ENCODE measurements at regions not wholly inside any gene's neighbourhood (a gene's known extent, or its start where the extent isn't known, plus 50 kb on each side); places are given as distances from the start of the nearest gene placed in this dataset.

DNA sequence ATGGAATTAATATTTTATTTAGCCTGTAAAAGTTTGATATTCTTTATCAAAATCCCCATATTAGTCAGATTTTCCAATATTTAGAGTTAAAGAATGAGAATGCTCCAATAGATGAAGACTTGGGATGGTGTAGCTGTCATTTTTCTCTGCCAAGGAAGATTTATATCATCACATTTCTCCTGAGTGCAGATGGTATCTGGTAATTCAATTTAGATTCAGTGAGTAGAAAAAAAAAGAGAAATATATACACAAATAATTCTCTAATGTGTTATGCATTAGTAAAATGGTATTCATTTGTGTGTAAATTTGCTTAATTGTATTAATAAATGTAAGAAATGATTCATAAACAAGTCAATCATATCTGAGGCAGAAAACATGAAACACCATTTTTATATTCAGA, 1508.7 kb upstream of the PCDH20 start:
- DNase-seq (ENCODE audit: low read depth in 4 of 4, low spot score in 3 of 4): no peak

GRCh38 chr13:62920159-62920558, 1504.5 kb upstream of the PCDH20 start:
- no peak for DNase-seq (ENCODE audit: low read depth in 4 of 4, low spot score in 3 of 4)

GRCh38 chr13:62919491-62919890, 1503.8 kb upstream of the PCDH20 start:
- DNase-seq (ENCODE audit: low read depth in 4 of 4, low spot score in 3 of 4): no peak

- no peak for DNase-seq (ENCODE audit: low read depth in 4 of 4, low spot score in 3 of 4)
These were observed 1495.0 kb upstream of the PCDH20 start for GRCh38 chr13:62910541-62911060.

- DNase-seq (ENCODE audit: low read depth in 4 of 4, low spot score in 3 of 4): no peak
These were observed 1492.7 kb upstream of the PCDH20 start for GRCh38 chr13:62908321-62908720.

DNA sequence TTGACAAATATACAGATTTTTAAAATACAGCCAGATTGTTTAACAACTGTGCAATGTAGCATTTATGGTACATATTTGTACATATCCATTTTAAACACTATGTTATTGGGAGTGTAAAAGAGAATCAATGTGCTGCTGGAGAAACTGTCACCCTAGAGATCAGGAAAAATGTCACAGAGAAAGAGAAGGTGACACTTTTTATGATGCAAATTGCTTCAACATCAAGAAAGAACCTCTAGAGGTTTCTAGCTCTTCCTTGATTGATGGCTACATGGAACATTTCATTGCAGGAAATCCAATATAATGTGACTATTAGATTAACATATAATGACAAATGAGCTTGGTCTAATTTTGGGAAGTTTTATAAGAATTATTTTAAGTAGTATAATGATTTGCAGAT, 1491.2 kb upstream of the PCDH20 start:
- DNase-seq (ENCODE audit: low read depth in 4 of 4, low spot score in 3 of 4): no peak

DNA sequence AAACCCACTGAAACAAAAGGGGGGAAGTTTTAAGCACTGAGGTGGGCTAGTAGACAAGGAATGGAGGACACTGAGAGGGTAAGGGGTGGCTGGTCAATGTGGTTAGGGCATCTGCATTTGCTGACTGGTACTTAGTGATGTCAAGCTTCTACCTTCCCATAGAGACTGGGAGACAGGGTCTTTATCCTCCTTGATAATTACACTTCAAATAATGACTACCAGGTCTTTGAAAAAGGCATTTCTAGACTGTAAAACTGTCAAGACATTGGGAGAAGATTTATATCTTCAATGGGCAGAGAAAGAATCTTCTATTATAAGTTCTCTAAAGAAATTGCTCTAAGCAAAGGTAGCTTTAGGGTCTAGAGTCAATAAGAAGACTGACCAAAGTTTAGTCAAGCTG, 1490.8 kb upstream of the PCDH20 start:
- DNase-seq (ENCODE audit: low read depth in 4 of 4, low spot score in 3 of 4): no peak

- DNase-seq (ENCODE audit: low read depth in 4 of 4, low spot score in 3 of 4): no peak
These were observed 1471.4 kb upstream of the PCDH20 start for GRCh38 chr13:62887046-62887445.

DNA sequence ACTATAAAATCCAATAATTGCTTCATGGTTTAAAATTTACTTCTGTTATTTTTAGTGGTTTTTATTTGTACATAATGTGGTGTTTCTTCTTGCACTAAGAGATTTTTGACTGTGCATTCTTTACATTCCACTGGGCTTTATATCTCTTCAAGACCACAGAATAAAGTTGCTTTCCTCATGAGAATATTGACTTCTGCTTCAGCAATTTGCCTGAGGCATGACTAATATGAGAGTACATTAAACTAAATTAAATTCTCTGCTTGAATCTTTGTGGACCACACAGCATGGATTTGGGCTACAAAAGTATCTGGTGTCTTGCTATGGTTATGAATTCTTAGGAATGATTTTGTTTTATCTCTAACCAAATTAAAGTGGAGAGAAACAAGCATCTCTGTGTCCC, 1463.4 kb upstream of the PCDH20 start:
- no peak for DNase-seq (ENCODE audit: low read depth in 4 of 4, low spot score in 3 of 4)

DNA sequence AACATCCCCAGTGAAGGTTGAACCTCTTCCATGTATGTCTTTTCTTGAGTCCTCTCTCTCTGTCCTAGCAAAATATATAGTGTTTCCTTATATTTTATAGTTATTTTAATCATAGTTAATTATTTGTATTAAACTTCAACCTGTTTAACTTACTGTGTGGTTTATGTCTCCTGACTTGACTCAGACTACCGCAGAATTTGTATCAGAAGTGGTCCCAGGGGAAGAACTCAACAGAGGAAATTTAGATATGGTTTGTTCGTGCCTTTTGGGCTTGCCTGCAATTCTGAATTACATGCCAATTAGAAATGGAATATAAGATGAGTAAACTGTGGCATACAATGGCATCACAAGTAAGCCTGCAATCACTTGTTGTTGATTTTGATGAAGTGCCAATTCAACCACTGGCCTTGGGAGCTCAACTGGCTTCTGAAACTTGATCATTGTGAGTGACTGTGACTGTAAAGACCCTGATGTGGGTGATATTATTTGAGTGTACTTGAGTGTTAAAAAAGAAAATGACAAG, 1459.5 kb upstream of the PCDH20 start:
- DNase-seq (ENCODE audit: low read depth in 4 of 4, low spot score in 3 of 4): no peak

DNA sequence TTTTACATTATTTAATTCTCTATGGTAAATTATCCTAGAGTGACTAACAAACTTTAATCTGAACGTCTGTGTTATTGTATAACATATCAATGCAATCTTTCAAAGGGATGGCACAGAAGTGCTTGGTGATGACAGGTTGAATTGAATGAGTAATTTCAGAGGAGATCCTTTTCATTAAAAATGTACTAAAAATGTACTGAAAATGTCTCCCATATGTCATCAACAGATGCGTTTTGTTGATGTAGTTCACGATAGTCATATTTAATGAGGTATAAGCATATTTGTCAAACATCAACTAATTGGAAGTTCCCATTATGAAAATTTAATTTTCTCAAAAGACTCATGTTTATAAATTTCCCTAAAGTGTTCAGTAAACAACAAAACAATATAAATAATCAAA, 1434.7 kb upstream of the PCDH20 start:
- DNase-seq (ENCODE audit: low read depth in 4 of 4, low spot score in 3 of 4): no peak

- no peak for DNase-seq (ENCODE audit: low read depth in 4 of 4, low spot score in 3 of 4)
These were observed 1431.9 kb upstream of the PCDH20 start for GRCh38 chr13:62847520-62847919.

DNA sequence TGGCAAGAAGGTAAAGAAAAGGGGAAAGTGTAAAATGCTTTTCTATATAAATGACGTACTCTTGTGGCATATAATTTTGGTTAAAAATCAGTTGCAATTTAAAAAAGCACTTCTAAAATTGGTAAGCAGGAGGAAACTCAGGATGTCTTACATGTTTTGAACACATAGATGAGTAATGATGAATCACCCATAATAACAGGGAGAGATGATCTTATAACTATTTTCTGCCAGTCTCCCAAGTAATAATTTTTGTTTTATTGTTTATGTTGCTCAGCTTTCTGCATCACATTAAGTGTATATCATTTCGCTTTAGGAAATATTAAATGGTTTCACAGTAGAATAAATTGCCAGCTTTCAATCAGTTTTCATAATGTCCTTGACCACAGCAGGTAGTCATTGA, 1430.7 kb upstream of the PCDH20 start:
- DNase-seq (ENCODE audit: low read depth in 4 of 4, low spot score in 3 of 4): no peak

- DNase-seq (ENCODE audit: low read depth in 4 of 4, low spot score in 3 of 4): no peak
These were observed 1423.7 kb upstream of the PCDH20 start for GRCh38 chr13:62839338-62839737.

DNA sequence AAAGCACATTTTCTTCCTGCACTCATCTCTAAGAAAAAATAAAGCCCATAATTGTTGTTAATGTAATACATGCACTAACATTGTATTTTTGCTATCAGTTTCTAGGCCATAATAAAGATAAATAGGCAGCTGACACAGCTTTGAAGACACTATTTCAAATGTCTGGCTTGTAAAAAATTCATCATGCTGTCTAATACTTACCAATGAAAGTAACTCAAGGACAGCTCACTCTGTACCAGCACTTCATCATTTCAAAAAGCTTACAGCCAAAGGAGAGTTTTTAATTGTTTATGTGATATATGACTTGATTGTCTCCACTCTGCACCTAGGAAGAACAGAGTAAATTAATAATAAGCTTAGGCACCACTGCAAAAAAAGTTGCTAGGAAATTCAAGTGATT, 1423.3 kb upstream of the PCDH20 start:
- DNase-seq (ENCODE audit: low read depth in 4 of 4, low spot score in 3 of 4): no peak

GRCh38 chr13:62837895-62838294, 1422.2 kb upstream of the PCDH20 start:
- no peak for DNase-seq (ENCODE audit: low read depth in 4 of 4, low spot score in 3 of 4)

- no peak for DNase-seq (ENCODE audit: low read depth in 4 of 4, low spot score in 3 of 4)
These were observed 1413.8 kb upstream of the PCDH20 start for GRCh38 chr13:62829486-62829885.

DNA sequence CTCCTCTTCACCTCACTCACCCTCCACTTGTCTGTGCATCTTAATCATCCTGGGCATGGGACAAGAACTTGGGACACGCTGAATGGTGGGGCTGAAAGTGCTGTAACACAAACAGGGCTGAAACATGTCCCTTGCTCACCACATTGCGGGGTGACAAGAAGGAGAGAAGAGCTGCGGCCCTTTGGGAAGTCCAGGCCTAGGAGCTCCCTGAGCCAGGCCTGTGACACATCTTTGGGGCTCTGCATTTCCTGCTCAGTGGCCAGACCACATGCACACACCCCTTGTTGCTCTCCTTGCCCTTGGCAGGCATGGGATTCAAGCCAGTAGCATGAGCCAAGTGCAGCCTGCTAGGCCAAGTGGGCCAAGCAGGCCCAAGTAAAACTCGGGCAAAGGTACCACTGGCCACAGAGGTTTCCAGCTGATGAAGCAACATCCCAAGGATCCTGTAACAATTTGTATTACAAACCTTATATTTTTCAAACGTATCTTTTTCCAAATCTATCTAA, 1384.3 kb upstream of the PCDH20 start:
- no peak for DNase-seq (ENCODE audit: low read depth in 4 of 4, low spot score in 3 of 4)

GRCh38 chr13:62799038-62799535, 1383.4 kb upstream of the PCDH20 start:
- DNase-seq (ENCODE audit: low read depth in 4 of 4, low spot score in 3 of 4): no peak

- no peak for DNase-seq (ENCODE audit: low read depth in 4 of 4, low spot score in 3 of 4)
These were observed 1378.2 kb upstream of the PCDH20 start for GRCh38 chr13:62793850-62794249.

- DNase-seq (ENCODE audit: low read depth in 4 of 4, low spot score in 3 of 4): no peak
These were observed 1366.2 kb upstream of the PCDH20 start for GRCh38 chr13:62781866-62782265.

DNA sequence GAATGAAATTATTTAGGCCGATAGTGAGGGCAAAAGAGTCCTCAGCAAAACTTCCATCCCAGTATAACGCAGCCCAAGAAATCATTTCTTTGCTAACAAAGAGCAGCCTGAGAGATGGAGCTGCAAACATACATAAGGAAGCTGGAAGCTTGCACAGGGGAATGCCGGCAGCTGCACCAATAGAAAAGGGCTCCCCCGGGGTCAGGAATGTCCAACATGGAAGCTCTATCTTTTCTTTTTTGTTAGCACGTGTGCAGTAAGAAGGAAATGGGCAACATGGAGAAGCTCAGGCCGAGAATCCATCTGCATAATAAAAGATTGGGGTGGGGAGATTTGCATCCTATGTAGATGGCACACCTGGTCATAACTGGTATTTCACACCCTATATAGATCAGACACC, 1363.5 kb upstream of the PCDH20 start:
- no peak for DNase-seq (ENCODE audit: low read depth in 4 of 4, low spot score in 3 of 4)

DNA sequence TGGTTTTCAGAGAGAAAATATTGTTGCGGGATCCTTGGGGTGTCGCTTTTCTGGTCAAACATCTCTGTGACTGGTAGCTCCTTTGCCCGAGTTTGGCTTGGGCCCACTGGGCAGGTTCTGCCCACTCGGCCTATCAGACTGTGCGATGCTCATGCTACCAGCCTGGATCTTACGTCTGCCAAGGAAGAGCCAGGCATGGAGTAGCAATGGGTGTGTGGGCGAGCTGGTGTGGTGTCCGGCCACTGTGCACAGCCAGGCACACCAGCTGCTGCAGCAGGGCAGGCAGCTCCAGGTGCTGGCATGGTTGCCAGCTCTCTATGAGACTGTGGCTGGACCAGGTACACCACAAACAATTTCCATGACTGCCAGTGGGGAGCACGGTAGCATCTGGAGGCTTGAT, 1351.8 kb upstream of the PCDH20 start:
- DNase-seq (ENCODE audit: low read depth in 4 of 4, low spot score in 3 of 4): no peak

All from right renal pelvis (tissue), 4 donors.